ENCODE measurements at regions not wholly inside any gene's neighbourhood (a gene's known extent, or its start where the extent isn't known, plus 50 kb on each side); places are given as distances from the start of the nearest gene placed in this dataset.
"Not testable (repeated sequence)": the region's sequence is repeated elsewhere in the genome, so short reads cannot be mapped to it uniquely, and the experiment has no call there.

DNA sequence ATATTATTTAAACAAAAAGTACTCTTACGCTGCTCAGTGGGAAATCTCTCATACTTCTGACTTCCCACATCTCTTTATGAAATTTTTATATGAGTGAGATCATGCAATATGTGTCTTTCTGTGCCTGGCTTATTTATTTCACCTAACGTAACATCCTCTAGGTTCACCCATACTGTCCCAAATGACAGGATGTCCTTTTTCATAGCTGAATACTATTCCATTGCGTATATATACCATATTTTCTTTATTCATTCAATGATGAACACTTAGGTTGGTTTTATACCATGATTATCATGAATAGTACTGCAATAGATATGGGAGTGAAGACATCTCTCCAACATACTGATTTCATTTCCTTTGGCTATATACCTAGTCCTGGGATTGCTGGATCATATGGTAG is 57.8 kb upstream of the TPP2 start:
- Histone ChIP-seq H3K4me1 (no peaks in the 10 kb centered on the region), H3K27ac (no peak overlapping the region), H3K36me3 (no peaks in the 10 kb centered on the region), H3K4me3 (no peak overlapping the region), H3K27me3 (no peaks in the 10 kb centered on the region), H3K9me3 (replicated peaks in 1 of 11) (peaks cover 0 to 11% (median 4%) of the 10 kb centered on the region in 11 experiments; a peak in 7 of 22 replicates), H3K4me2 (no peak overlapping the region), H4K20me1 (no peaks in the 10 kb centered on the region), H3K9ac (no peak overlapping the region)
- TF ChIP-seq Cebpa-rat (IDR thresholded peaks at IDR 0.05): no peak

DNA sequence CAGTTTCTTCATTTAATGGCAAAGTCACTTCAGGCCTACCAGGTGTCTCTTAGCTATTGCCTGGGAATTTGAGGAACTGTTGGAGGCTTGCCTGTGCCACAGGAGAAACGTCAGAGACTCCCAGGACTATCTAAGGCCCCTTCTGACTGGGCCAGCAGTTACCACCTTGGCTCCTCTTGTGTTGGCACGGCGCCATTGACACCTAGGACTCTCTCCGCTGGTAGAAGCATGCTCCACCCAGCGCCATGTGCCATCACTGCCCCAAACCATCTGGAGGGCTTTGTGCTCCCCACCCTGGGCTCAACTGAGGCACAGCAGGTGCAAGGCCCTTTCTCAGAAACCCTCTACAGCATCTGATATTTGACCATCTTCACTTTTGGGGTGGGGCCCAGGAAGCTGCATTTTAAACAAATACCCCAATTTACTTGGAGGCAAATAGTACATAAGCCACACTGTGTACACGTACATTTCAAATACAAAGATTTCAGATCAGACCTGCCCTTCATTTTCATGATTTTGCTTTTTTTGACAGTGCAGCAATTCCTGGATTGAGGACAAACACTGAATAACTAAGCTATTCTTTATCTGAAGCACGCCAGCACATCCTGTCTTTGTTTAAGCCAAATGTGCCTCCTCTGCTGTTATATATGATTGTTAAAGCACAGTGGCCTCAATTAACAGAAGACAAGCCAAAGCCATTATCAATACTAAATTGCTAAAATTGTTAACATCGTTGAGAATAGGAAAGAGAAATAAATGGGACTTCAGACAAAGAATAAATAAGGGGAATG is 59.9 kb upstream of the TPP2 start:
- Histone ChIP-seq H3K9me3 (replicated peaks in 1 of 11) (peaks cover 0 to 4% (median 0%) of the 10 kb centered on the region in 11 experiments; a peak in 2 of 22 replicates), H3K27ac (no peak overlapping the region), H4K20me1 (no peaks in the 10 kb centered on the region), H3K4me1 (no peaks in the 10 kb centered on the region), H3K27me3 (no peaks in the 10 kb centered on the region), H3K4me3 (no peak overlapping the region), H3K9ac (no peak overlapping the region), H3K4me2 (no peak overlapping the region), H3K36me3 (no peaks in the 10 kb centered on the region)
- no peak for TF ChIP-seq Cebpa-rat (IDR thresholded peaks at IDR 0.05)

DNA sequence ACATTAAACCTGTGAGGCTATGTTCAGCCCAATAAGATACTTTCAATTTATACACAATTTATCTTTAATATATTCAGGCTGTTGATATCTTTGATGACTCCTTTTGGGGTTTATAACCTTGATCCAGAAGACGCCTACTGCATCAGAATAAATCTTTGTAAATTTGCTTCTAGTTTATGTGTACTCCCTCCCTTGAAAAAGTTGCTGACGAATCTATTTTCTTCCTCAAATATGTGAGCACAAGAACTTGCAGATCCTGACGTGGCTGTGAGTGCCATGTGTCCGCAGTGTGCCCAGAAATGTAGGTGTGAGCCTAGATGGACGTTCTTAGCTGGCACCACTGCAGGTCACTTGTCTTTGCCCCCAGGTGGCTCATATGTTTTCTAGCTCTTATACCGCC is 60.6 kb upstream of the TPP2 start:
- Histone ChIP-seq H3K4me2 (no peak overlapping the region), H4K20me1 (no peaks in the 10 kb centered on the region), H3K4me3 (no peak overlapping the region), H3K9ac (no peak overlapping the region), H3K27ac (no peak overlapping the region), H3K27me3 (no peaks in the 10 kb centered on the region), H3K9me3 (replicated peaks in 1 of 11) (peaks cover 0 to 4% (median 0%) of the 10 kb centered on the region in 11 experiments; a peak in 2 of 22 replicates), H3K4me1 (no peaks in the 10 kb centered on the region), H3K36me3 (no peaks in the 10 kb centered on the region)
- no peak for TF ChIP-seq Cebpa-rat (IDR thresholded peaks at IDR 0.05)

DNA sequence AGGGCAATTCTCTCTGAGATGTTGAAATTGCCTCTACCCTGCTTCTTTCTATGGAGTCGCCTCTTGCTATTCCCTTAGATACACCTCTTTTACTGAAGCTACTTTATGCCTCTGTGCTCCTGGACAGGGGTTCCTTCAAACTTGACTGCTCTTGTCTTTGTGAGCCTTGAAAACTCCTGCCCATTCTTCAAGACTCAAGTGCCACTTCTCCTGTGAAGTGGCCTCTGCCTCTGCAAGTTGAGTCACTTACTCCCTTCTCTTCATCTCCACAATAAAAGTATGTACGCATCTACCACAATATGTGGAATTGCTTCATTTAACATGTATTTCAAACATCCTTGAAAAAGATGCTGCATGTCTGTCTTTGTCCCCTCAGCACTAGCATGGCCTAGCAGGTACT is 66.0 kb upstream of the TPP2 start:
- Histone ChIP-seq H3K4me1 (no peaks in the 10 kb centered on the region), H3K36me3 (no peaks in the 10 kb centered on the region), H3K4me2 (no peak overlapping the region), H3K9ac (no peak overlapping the region), H3K4me3 (no peak overlapping the region), H4K20me1 (no peaks in the 10 kb centered on the region), H3K27me3 (no peaks in the 10 kb centered on the region), H3K9me3 (replicated peaks in 1 of 11) (no peaks in the 10 kb centered on the region), H3K27ac (no peak overlapping the region)
- TF ChIP-seq Cebpa-rat (IDR thresholded peaks at IDR 0.05): no peak

DNA sequence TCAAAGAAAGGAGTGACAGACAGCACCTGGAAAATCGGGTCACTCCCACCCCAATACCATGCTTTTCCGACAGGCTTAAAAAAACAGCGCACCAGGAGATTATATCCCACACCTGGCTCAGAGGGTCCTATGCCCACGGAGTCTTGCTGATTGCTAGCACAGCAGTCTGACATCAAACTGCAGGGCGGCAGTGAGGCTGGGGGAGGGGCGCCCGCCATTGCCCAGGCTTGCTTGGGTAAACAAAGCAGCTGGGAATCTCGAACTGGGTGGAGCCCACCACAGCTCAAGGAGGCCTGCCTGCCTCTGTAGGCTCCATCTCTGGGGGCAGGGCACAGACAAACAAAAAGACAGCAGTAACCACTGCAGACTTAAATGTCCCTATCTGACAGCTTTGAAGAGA is 74.5 kb upstream of the TPP2 start:
- H3K27ac ChIP-seq; H3K36me3 ChIP-seq; H3K4me3 ChIP-seq; H3K9ac ChIP-seq; H4K20me1 ChIP-seq; H3K27me3 ChIP-seq; H3K4me1 ChIP-seq; H3K9me3 ChIP-seq (replicated peaks in 1 of 11); H3K4me2 ChIP-seq: not testable (repeated sequence)

DNA sequence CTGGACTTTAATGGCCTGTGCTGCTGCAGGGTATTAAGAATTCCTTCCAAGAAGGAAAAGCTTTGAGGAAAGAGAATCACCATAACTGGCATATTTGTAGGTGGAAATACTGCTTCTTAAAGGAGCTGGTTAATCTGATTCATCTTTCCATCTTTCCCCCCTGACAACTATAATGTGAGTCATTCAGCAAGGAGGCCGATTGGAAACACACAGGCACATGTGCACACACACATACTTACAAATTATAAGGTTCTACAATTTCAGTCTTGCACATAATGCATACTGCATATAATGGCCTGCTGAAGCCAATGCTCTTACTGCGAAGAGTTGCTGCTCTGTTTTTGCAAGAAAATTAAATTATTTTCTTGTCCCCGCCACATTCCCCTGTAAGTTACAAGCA is 78.8 kb upstream of the TPP2 start:
- no peaks in the 10 kb centered on the region for H3K27me3 ChIP-seq
- no peaks in the 10 kb centered on the region for H4K20me1 ChIP-seq
- no peak overlapping the region for H3K27ac ChIP-seq
- TF ChIP-seq Cebpa-rat (IDR thresholded peaks at IDR 0.05): no peak
- no peaks in the 10 kb centered on the region for H3K36me3 ChIP-seq
- H3K9me3 ChIP-seq (replicated peaks in 1 of 11): no peaks in the 10 kb centered on the region
- H3K4me2 ChIP-seq: no peak overlapping the region
- H3K9ac ChIP-seq: no peak overlapping the region
- H3K4me1 ChIP-seq: no peaks in the 10 kb centered on the region; a peak in 1 of 20 replicates
- H3K4me3 ChIP-seq: no peak overlapping the region

DNA sequence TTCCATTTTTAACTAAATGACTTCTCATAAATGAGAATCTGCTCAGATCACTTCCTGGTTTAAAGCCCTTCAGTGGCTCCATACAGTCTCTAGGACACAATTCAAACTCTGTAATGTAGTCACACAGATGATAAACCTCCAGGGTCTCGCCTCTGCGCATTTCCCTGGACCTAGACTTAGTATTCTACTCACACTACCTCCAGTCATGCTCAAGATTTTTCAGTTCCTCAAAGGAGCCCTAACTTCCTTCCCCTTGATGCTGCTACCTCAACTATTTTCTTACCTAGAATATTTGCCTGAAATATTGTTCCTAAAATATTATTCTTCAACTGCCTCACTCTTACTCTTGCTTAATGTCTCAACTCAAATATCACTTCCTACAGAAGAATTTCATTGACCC is 86.7 kb upstream of the TPP2 start:
- Histone ChIP-seq H3K4me3 (no peak overlapping the region), H3K27ac (no peak overlapping the region), H3K9me3 (replicated peaks in 1 of 11) (peaks cover 0 to 22% (median 13%) of the 10 kb centered on the region in 11 experiments; a peak in 18 of 22 replicates), H4K20me1 (no peaks in the 10 kb centered on the region), H3K36me3 (no peaks in the 10 kb centered on the region), H3K4me1 (peaks cover 0 to 4% (median 0%) of the 10 kb centered on the region in 10 experiments; a peak in 2 of 20 replicates), H3K9ac (no peak overlapping the region), H3K4me2 (no peak overlapping the region), H3K27me3 (no peaks in the 10 kb centered on the region)
- no peak for TF ChIP-seq Cebpa-rat (IDR thresholded peaks at IDR 0.05)

DNA sequence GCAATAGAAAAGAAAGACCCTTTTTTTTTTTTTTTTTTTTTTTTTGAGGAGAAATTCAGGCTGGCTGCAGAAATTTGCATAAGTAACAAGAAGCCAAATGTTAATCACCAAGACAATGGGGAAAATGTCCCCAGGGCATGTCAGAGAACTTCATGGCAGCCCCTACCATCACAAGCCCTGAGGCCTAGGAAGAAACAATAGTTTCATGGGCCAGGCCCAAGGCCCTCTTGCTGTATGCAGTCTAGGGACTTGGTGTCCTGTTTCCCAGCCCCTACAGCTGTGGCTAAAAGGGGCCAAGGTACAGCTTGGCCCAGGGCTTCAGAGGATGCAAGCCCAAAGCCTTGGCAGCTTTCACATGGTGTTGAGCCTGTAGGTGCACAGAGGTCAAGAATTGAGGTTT is 88.4 kb upstream of the TPP2 start:
- Histone ChIP-seq H3K27me3 (no peaks in the 10 kb centered on the region), H3K4me2 (no peak overlapping the region), H3K9me3 (replicated peaks in 1 of 11) (peaks cover 0 to 22% (median 13%) of the 10 kb centered on the region in 11 experiments; a peak in 18 of 22 replicates), H4K20me1 (no peaks in the 10 kb centered on the region), H3K4me1 (peaks cover 0 to 4% (median 0%) of the 10 kb centered on the region in 10 experiments; a peak in 2 of 20 replicates), H3K27ac (no peak overlapping the region), H3K9ac (no peak overlapping the region), H3K36me3 (no peaks in the 10 kb centered on the region), H3K4me3 (no peak overlapping the region)
- TF ChIP-seq Cebpa-rat (IDR thresholded peaks at IDR 0.05): no peak

DNA sequence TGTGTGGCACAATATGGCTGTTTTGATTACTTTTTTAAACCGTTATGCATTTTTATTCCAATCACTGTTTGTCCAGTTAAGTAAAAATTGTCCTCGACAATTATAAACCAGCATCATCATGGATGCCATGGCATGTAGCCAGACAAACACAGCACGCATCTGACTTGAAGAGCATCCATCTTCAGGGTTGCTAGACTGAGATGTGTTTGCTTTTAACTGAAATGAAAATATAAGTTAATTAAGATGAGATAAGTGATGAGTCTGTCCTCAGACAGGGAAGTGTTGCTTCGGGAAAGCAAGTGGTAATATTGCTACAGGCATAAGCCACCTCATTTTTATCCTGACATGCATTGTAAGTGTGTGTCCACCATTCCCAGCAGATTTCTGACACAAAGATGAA is 92.8 kb upstream of the TPP2 start:
- Histone ChIP-seq H3K4me1 (no peaks in the 10 kb centered on the region; a peak in 1 of 20 replicates), H3K4me2 (no peak overlapping the region), H3K27me3 (no peaks in the 10 kb centered on the region), H3K9me3 (replicated peaks in 1 of 11) (peaks cover 0 to 20% (median 13%) of the 10 kb centered on the region in 11 experiments; a peak in 19 of 22 replicates), H3K27ac (no peak overlapping the region), H3K9ac (no peak overlapping the region), H4K20me1 (no peaks in the 10 kb centered on the region), H3K36me3 (no peaks in the 10 kb centered on the region), H3K4me3 (no peak overlapping the region)
- no peak for TF ChIP-seq Cebpa-rat (IDR thresholded peaks at IDR 0.05)

DNA sequence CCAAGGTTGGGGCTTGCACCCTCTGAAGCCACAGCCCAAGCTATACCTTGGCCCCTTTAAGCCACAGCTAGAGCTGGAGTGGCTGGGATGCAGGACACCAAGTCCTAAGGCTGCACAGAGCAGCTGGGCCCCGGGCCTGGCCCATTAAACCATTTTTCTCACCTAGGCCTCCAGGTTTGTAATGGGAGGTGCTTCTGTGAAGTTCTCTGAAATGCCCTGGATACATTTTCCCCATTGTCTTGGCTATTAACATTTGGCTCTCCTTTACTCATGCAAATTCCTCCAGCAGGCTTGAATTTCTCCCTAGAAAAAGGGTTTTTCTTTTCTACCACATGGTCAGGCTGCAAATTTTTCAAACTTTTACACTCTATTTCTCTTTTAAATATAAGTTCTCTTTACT is 93.8 kb upstream of the FGF14 start:
- no peak overlapping the region for H3K27ac ChIP-seq
- peaks cover 0 to 17% (median 0%) of the 10 kb centered on the region in 11 experiments; a peak in 6 of 22 replicates for H3K9me3 ChIP-seq (replicated peaks in 1 of 11)
- H3K4me3 ChIP-seq: no peak overlapping the region

More for the DNA sequence above, 93.8 kb upstream of the FGF14 start:
- Histone ChIP-seq H3K4me2 (no peak overlapping the region), H3K9ac (no peak overlapping the region), H3K27me3 (no peaks in the 10 kb centered on the region), H3K36me3 (no peaks in the 10 kb centered on the region), H3K4me1 (no peaks in the 10 kb centered on the region), H4K20me1 (no peaks in the 10 kb centered on the region)
- TF ChIP-seq Cebpa-rat (IDR thresholded peaks at IDR 0.05): no peak

All from BLaER1 treated with 17β-estradiol and CSF1 and Interleukin-3, amounts not matched to agents 10 nM and 100 nM (cell line).